Kidney (tissue), 13 donors: ENCODE measurements at regions not wholly inside any gene's neighbourhood (a gene's known extent, or its start where the extent isn't known, plus 50 kb on each side); places are given as distances from the start of the nearest gene placed in this dataset.
"Not testable (repeated sequence)": the region's sequence is repeated elsewhere in the genome, so short reads cannot be mapped to it uniquely, and the experiment has no call there.

ENCODE experiments used
- DNase-seq, 5 donors: peaks; one replicate each; pipeline ENCODE4 v3.0.0-alpha.2; 2013 to 2020
- FAIRE-seq: peaks from 2 replicates; lab custom pipeline; 2012; peaks lifted over from hg19 to GRCh38; lab: Jason Lieb, UNC
- H3K27ac ChIP-seq, 2 donors: one replicate each; pipeline ENCODE4 v1.7.0; 2013; ENCODE audit warnings: low read depth in 2 of 2, low read length in 2 of 2, inconsistent platforms in 1 of 2
- H3K27me3 ChIP-seq: one replicate; pipeline ENCODE4 v1.7.1; 2013; ENCODE audit warnings: low read length, inconsistent platforms; ENCODE audit not compliant: control insufficient read depth, insufficient read depth
- H3K36me3 ChIP-seq, 3 donors: one replicate each; pipeline versions ENCODE4 v1.7.0 to v1.7.1; 2013; ENCODE audit warnings: low read length in 3 of 3, control low read depth in 1 of 3, inconsistent platforms in 1 of 3; ENCODE audit not compliant: insufficient read depth in 3 of 3, control insufficient read depth in 2 of 3
- H3K4me1 ChIP-seq, 3 donors: one replicate each; pipeline versions ENCODE4 v1.7.0 to v1.7.1; 2013; ENCODE audit warnings: low read length in 3 of 3, inconsistent platforms in 1 of 3, low read depth in 1 of 3; ENCODE audit not compliant: control insufficient read depth in 2 of 3, insufficient read depth in 2 of 3
- H3K4me3 ChIP-seq, 3 donors: one replicate each; pipeline versions ENCODE4 v1.7.0 to v1.8.1; 2013; ENCODE audit warnings: low read length in 3 of 3, control low read depth in 1 of 3, inconsistent platforms in 1 of 3
- H3K9ac ChIP-seq, 3 donors: one replicate each; pipeline versions ENCODE4 v1.7.0 to v1.7.1; 2013; ENCODE audit warnings: low read length in 3 of 3, control low read depth in 1 of 3, inconsistent platforms in 1 of 3
- H3K9me3 ChIP-seq, 3 donors: one replicate each; pipeline versions ENCODE4 v1.7.0 to v1.7.1; 2013; ENCODE audit warnings: low read length in 3 of 3, control low read depth in 1 of 3, inconsistent platforms in 1 of 3; ENCODE audit not compliant: control insufficient read depth in 2 of 3, insufficient read depth in 1 of 3
- CTCF ChIP-seq: IDR thresholded peaks from 3 replicates; pipeline ENCODE4 v1.5.1; 2012; ENCODE audit warnings: mild to moderate bottlenecking, moderate library complexity, borderline replicate concordance; ENCODE audit not compliant: insufficient read depth; ENCODE audit errors: extremely low read depth
- intact Hi-C: fragments of 100-400 bp; cut with DNase I; formaldehyde crosslinking; loops from one replicate; pipeline ENCODE4 v1.11.1; 2022
- donor health status: control.
- donor health status: control.
- donor health status: control.
- donor health status: control.
- donor health status: control.
- donor health status: DM: yes; HTN: yes; CAD: no.
- donor health status: Normal renal cell carcinoma (clear cell type).

- Histone ChIP-seq H3K9ac (no peak overlapping the region), H3K4me1 (no peaks in the 10 kb centered on the region), H3K9me3 (no peaks in the 10 kb centered on the region), H3K27me3 (no peaks in the 10 kb centered on the region), H3K4me3 (no peak overlapping the region), H3K27ac (no peak overlapping the region), H3K36me3 (no peaks in the 10 kb centered on the region)
- peak in 2 of 5 donors; percentile 7 to 46 for DNase-seq
- intact Hi-C loops, result no loop called here
- no peak for TF ChIP-seq CTCF
- FAIRE-seq, result no peak
Measured at GRCh38 chr2:52260904-52261303, 1229.0 kb upstream of the NRXN1 start.

- H3K9me3 ChIP-seq, intact Hi-C loops, H3K36me3 ChIP-seq, H3K27me3 ChIP-seq, FAIRE-seq, H3K4me1 ChIP-seq, H3K4me3 ChIP-seq, H3K27ac ChIP-seq, DNase-seq, H3K9ac ChIP-seq: not testable (repeated sequence)
Measured at GRCh38 chr2:52258967-52259366, 1227.0 kb upstream of the NRXN1 start.

GRCh38 chr2:52258038-52258437 lies 1226.1 kb upstream of the NRXN1 start:
- no peak for DNase-seq
- no peak for FAIRE-seq
- Histone ChIP-seq H3K9ac (no peak overlapping the region), H3K4me1 (no peaks in the 10 kb centered on the region), H3K27me3 (no peaks in the 10 kb centered on the region), H3K27ac (no peak overlapping the region), H3K9me3 (no peaks in the 10 kb centered on the region), H3K36me3 (no peaks in the 10 kb centered on the region), H3K4me3 (no peak overlapping the region)
- TF ChIP-seq CTCF, result no peak
- intact Hi-C loops, result no loop called here

- H3K27me3 ChIP-seq, result no peaks in the 10 kb centered on the region
- H3K4me1 ChIP-seq, result no peaks in the 10 kb centered on the region
- no peak overlapping the region for H3K9ac ChIP-seq
- H3K27ac ChIP-seq, result no peak overlapping the region
- TF ChIP-seq CTCF, result no peak
- H3K36me3 ChIP-seq, result no peaks in the 10 kb centered on the region
- H3K9me3 ChIP-seq, result no peaks in the 10 kb centered on the region
- DNase-seq, result no peak
- intact Hi-C loops, result no loop called here
- no peak for FAIRE-seq
- H3K4me3 ChIP-seq, result no peak overlapping the region
Measured at GRCh38 chr2:52253416-52253980, 1221.6 kb upstream of the NRXN1 start.
